PC-3 (cell line): ENCODE measurements at regions not wholly inside any gene's neighbourhood (a gene's known extent, or its start where the extent isn't known, plus 50 kb on each side); places are given as distances from the start of the nearest gene placed in this dataset.

Experiments used
- ATAC-seq: fragments of 200-7000 bp; cut with Tn5 transposase; 2 replicates; pipeline ENCODE4 v1.9.1; 2020; ENCODE audit warnings: mild to moderate bottlenecking, moderate library complexity
- BruUV-seq: library from RNA; stranded (reverse); fragments of 400-500 nt; replicated peaks from 2 replicates; lab custom pipeline; 2021; lab: Mats Ljungman, UMichigan
- CTCF ChIA-PET: fragments of 300-600 bp; sonication (Branson Sonifier 250); formaldehyde crosslinking; loops from one replicate; lab custom pipeline; 2022; ENCODE audit warnings: antibody characterized with exemption; lab: Charles Lee
- POLR2A ChIA-PET: fragments of 300-600 bp; sonication (Branson Sonifier 250); formaldehyde crosslinking; loops from one replicate; lab custom pipeline; 2022; ENCODE audit warnings: antibody characterized with exemption; ENCODE audit not compliant: unreplicated experiment; lab: Charles Lee
- DNase-seq: peaks from one replicate; pipeline ENCODE4 v3.0.0-alpha.2; 2015
- H2AFZ ChIP-seq: fragments of 300-600 bp; sonication (generic); 2 replicates; pipeline ENCODE4 v1.6.0; 2016; ENCODE audit warnings: antibody characterized with exemption, low read length
- H3F3A ChIP-seq: fragments of 300-600 bp; sonication (generic); one replicate; pipeline ENCODE4 v1.6.0; 2017; ENCODE audit warnings: antibody characterized with exemption, low read length, control low read depth, mild to moderate bottlenecking; ENCODE audit not compliant: unreplicated experiment
- H3K27ac ChIP-seq: fragments of 300-600 bp; sonication (generic); 2 replicates; pipeline ENCODE4 v1.5.1; 2016; ENCODE audit warnings: mild to moderate bottlenecking, low read length
- H3K27me3 ChIP-seq: fragments of 300-600 bp; sonication (generic); 2 replicates; pipeline ENCODE4 v1.6.1; 2016; ENCODE audit warnings: low read length, mixed read lengths
- H3K36me3 ChIP-seq: fragments of 300-600 bp; sonication (generic); 2 replicates; pipeline ENCODE4 v1.6.1; 2016; ENCODE audit warnings: low read depth, mixed run types, low read length, mixed read lengths
- H3K4me1 ChIP-seq: fragments of 300-600 bp; sonication (generic); 2 replicates; pipeline ENCODE4 v1.5.1; 2016; ENCODE audit warnings: low read length; ENCODE audit not compliant: insufficient read depth
- H3K4me2 ChIP-seq: fragments of 300-600 bp; sonication (generic); 2 replicates; pipeline ENCODE4 v1.6.0; 2016; ENCODE audit warnings: low read length
- H3K4me3 ChIP-seq: fragments of 300-600 bp; sonication (generic); 2 replicates; pipeline ENCODE4 v1.5.1; 2016; ENCODE audit warnings: mild to moderate bottlenecking, low read length, mixed read lengths
- H3K79me2 ChIP-seq: fragments of 300-600 bp; sonication (generic); 2 replicates; pipeline ENCODE4 v1.6.1; 2017; ENCODE audit warnings: low read length, mixed read lengths
- H3K9ac ChIP-seq: fragments of 300-600 bp; sonication (generic); 2 replicates; pipeline ENCODE4 v1.6.0; 2016; ENCODE audit warnings: mild to moderate bottlenecking, low read length
- H3K9me2 ChIP-seq: fragments of 300-600 bp; sonication (generic); replicated peaks from 2 replicates; pipeline ENCODE4 v1.6.1; 2016; ENCODE audit warnings: mixed run types, low read length, mixed read lengths
- H3K9me3 ChIP-seq: fragments of 300-600 bp; sonication (generic); 2 replicates; pipeline ENCODE4 v1.6.1; 2016; ENCODE audit warnings: low read length, mixed read lengths
- H4K20me1 ChIP-seq: fragments of 300-600 bp; sonication (generic); 2 replicates; pipeline ENCODE4 v1.6.1; 2016; ENCODE audit warnings: low read length, mixed read lengths
- CTCF ChIP-seq: fragments of 300-600 bp; sonication (generic); conservative IDR thresholded peaks from 2 replicates; pipeline ENCODE4 v1.5.1; 2017; ENCODE audit warnings: antibody characterized with exemption, low read depth, mild to moderate bottlenecking, low read length
- EZH2 ChIP-seq: fragments of 300-600 bp; sonication (generic); IDR thresholded peaks from one replicate; pipeline ENCODE4 v1.6.1; 2017; ENCODE audit warnings: antibody characterized with exemption, mild to moderate bottlenecking, low read length; ENCODE audit not compliant: unreplicated experiment
- EZH2phosphoT487 ChIP-seq: fragments of 300-600 bp; sonication (generic); IDR thresholded peaks from 2 replicates; pipeline ENCODE4 v1.6.1; 2018; ENCODE audit warnings: mild to moderate bottlenecking, antibody characterized with exemption, low read length, borderline replicate concordance
- intact Hi-C: fragments of 100-400 bp; cut with micrococcal nuclease; formaldehyde crosslinking; loops from 2 replicates; pipeline ENCODE4 v1.9.0; 2023

GRCh38 chr4:163810755-163811154 is 316.3 kb downstream of the TMA16 start:
- Histone ChIP-seq H3K27ac (peak overlapping the region; percentile 69), H3F3A (no peaks in the 10 kb centered on the region), H3K36me3 (no peaks in the 10 kb centered on the region), H3K4me1 (peaks cover 10% of the 10 kb centered on the region), H3K27me3 (no peaks in the 10 kb centered on the region), H3K9me2 (no peaks in the 10 kb centered on the region), H3K9me3 (no peaks in the 10 kb centered on the region), H3K4me3 (peak overlapping the region; percentile 47), H2AFZ (peak overlapping the region; percentile 57), H3K4me2 (peak overlapping the region; percentile 69), H3K9ac (peak overlapping the region; percentile 57), H4K20me1 (no peaks in the 10 kb centered on the region), H3K79me2 (no peaks in the 10 kb centered on the region)
- CTCF ChIA-PET: no interaction called here
- intact Hi-C loops: no loop called here
- BruUV-seq: no TSS peak
- ATAC-seq (peak; percentile 91), DNase-seq (peak; percentile 67)
- no peak for TF ChIP-seq CTCF
- TF ChIP-seq EZH2: no peak
- no peak for TF ChIP-seq EZH2phosphoT487
- POLR2A ChIA-PET: no interaction called here

GRCh38 chr4:163815776-163816175 is 321.3 kb downstream of the TMA16 start:
- no peak overlapping the region for H3K4me2 ChIP-seq
- H3K9me2 ChIP-seq: no peaks in the 10 kb centered on the region
- H3K36me3 ChIP-seq: no peaks in the 10 kb centered on the region
- H3K4me3 ChIP-seq: no peak overlapping the region
- no TSS peak for BruUV-seq
- no peaks in the 10 kb centered on the region for H3F3A ChIP-seq
- no peak for ATAC-seq
- no peaks in the 10 kb centered on the region for H3K9me3 ChIP-seq
- POLR2A ChIA-PET: no interaction called here
- no peak overlapping the region for H3K9ac ChIP-seq
- intact Hi-C loops: no loop called here
- CTCF ChIA-PET: no interaction called here
- TF ChIP-seq EZH2phosphoT487 (no peak), CTCF (no peak), EZH2 (no peak)
- DNase-seq: no peak
- H3K79me2 ChIP-seq: no peaks in the 10 kb centered on the region
- H3K4me1 ChIP-seq: peaks cover 7% of the 10 kb centered on the region
- H3K27me3 ChIP-seq: no peaks in the 10 kb centered on the region
- no peak overlapping the region for H2AFZ ChIP-seq
- H4K20me1 ChIP-seq: no peaks in the 10 kb centered on the region
- H3K27ac ChIP-seq: no peak overlapping the region

- CTCF ChIA-PET: no interaction called here
These were observed 322.0 kb downstream of the TMA16 start for GRCh38 chr4:163816494-163816893.

More at GRCh38 chr4:163816494-163816893, 322.0 kb downstream of the TMA16 start:
- DNase-seq (no peak), ATAC-seq (no peak)
- no peak overlapping the region for H3K4me2 ChIP-seq
- TF ChIP-seq EZH2phosphoT487 (no peak), EZH2 (no peak), CTCF (no peak)
- no peaks in the 10 kb centered on the region for H3K9me3 ChIP-seq
- H3K79me2 ChIP-seq: no peaks in the 10 kb centered on the region
- no peak overlapping the region for H3K27ac ChIP-seq
- POLR2A ChIA-PET: no interaction called here
- H4K20me1 ChIP-seq: no peaks in the 10 kb centered on the region
- intact Hi-C loops: no loop called here
- H3K9ac ChIP-seq: no peak overlapping the region
- H3K9me2 ChIP-seq: no peaks in the 10 kb centered on the region
- H3F3A ChIP-seq: no peaks in the 10 kb centered on the region
- no TSS peak for BruUV-seq
- H3K4me1 ChIP-seq: no peaks in the 10 kb centered on the region
- no peak overlapping the region for H2AFZ ChIP-seq
- H3K27me3 ChIP-seq: no peaks in the 10 kb centered on the region
- no peak overlapping the region for H3K4me3 ChIP-seq
- H3K36me3 ChIP-seq: no peaks in the 10 kb centered on the region
